GM13977 (cell line): ENCODE measurements at regions not wholly inside any gene's neighbourhood (a gene's known extent, or its start where the extent isn't known, plus 50 kb on each side); places are given as distances from the start of the nearest gene placed in this dataset.
"Not testable (repeated sequence)": the region's sequence is repeated elsewhere in the genome, so short reads cannot be mapped to it uniquely, and the experiment has no call there.

ENCODE experiments used
- DNase-seq: peaks from one replicate; pipeline ENCODE4 v3.0.0; 2012; ENCODE audit warnings: low spot score
- in situ Hi-C: fragments of 300-500 bp; cut with MboI; formaldehyde crosslinking; loops from one replicate; pipeline ENCODE4 v1.12.0; 2022; ENCODE audit warnings: low sequenced_read_pairs, low pct_unique_long_range_greater_than_20kb, mixed read lengths, inconsistent platforms; ENCODE audit not compliant: unreplicated experiment
- TF ChIP-seq, protein P1 (sequence below): IDR thresholded peaks from 2 replicates; pipeline ENCODE4 v1.5.1; 2012; ENCODE audit warnings: mild to moderate bottlenecking, control low read depth; ENCODE audit not compliant: insufficient read depth; ENCODE audit errors: extremely low read depth, missing control alignments

DNA sequence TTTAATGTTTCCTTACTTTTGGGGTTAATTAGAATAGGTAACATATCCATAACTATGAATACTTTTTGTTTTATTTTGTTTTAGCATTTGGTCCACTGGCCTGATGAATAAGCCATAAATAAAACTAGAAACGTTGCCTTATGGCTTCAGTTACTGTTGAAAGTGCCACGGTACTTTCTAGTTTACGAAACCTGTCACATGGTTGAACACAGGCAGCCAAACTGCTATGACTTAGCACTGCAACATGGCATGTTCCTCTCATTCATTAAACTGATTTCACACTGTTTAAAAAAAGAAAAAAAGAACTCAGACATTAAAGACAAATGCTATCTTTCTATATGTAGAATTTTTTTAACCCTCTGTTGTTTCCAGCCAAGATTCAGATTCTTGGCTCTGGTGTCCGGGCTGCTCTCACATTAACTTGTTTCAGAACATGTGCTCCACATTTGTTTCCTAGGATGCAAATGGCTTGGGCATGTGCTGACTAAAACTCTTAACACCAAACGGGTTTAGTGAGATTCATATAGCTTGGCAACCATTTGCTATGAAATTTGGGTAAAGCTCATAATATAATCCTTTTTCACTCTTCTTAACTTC, 323.9 kb upstream of the RND3 start:
- TF ChIP-seq, protein P1, sequence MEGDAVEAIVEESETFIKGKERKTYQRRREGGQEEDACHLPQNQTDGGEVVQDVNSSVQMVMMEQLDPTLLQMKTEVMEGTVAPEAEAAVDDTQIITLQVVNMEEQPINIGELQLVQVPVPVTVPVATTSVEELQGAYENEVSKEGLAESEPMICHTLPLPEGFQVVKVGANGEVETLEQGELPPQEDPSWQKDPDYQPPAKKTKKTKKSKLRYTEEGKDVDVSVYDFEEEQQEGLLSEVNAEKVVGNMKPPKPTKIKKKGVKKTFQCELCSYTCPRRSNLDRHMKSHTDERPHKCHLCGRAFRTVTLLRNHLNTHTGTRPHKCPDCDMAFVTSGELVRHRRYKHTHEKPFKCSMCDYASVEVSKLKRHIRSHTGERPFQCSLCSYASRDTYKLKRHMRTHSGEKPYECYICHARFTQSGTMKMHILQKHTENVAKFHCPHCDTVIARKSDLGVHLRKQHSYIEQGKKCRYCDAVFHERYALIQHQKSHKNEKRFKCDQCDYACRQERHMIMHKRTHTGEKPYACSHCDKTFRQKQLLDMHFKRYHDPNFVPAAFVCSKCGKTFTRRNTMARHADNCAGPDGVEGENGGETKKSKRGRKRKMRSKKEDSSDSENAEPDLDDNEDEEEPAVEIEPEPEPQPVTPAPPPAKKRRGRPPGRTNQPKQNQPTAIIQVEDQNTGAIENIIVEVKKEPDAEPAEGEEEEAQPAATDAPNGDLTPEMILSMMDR: no peak
- DNase-seq: no peak
- in situ Hi-C loops: no loop called here

- DNase-seq: no peak
- in situ Hi-C loops: no loop called here
- TF ChIP-seq, protein P1: no peak
Measured at GRCh38 chr2:150809103-150809502, 321.6 kb upstream of the RND3 start.

DNA sequence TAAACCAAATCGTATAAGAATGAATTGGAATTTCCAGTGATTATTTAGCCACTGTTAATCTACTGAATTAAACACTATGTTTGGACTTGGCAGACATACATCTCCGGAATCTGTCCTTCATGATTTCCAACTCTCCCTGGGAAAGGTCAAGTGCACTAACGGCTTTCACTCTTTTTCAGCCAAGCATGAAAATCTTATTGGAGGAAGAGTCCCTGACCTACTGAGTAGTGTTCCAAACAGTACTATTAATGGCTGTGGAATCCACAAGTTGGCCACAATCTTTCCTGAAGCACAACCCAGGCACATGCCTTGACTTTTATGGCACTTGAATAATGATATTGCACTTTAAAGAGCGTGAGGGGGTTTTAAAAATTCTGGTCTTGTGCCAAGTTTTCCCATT, 318.9 kb upstream of the RND3 start:
- TF ChIP-seq, protein P1: no peak
- in situ Hi-C loops: no loop called here
- DNase-seq: no peak

DNA sequence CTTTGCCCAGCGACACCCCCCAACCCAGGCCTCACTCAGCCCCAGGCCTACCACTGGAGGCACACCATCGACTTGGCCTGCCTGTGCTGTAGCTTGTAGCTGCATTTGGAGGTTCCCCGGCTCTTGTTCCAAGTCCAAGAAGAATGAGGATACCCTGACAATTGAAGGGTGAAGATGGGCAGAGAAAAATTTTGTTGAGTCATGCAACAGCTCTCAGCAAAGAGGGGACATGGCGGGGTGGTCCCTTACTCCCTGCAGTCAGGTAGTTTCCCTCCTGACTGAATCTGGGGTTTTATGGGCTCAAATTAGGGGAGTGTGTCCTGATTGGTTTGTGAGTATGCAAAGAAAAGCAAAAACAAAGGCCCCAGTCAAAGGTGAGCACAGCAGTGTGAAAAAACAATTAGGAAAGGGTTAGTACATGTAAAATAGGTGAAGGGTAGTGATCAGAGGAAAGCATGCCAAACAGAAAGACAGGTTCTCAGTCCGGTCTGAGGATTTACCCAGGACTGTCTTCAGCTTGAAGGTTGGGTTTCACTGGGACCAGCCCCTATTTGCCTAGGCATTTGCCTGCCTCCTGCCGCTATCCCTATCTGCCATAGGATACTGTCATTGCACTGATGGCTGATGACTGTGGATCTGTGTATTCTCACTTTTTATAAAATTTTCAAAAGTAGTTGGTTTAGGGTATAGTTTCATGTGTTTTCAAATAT, 316.4 kb upstream of the RND3 start:
- in situ Hi-C loops: no loop called here
- DNase-seq: no peak
- TF ChIP-seq, protein P1: no peak

DNA sequence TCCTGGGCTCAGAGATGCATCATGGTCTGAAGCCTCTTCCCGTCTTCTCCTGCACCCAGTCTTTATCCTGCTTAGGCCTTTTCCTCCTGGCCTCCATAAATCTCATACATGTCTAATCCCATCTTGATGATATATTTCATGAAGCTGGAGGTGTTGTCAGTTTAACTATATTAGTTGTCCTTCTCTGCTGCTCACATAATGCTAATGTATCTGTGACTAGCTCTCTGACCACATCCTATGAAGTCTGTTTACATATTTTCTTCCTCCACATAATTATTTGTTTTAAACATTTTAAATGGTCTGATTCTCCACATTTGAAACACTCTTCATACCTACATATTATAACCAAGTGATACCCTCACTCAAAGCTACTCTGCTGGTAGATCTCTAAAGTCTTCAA, 315.2 kb upstream of the RND3 start:
- in situ Hi-C loops: no loop called here
- DNase-seq: no peak
- TF ChIP-seq, protein P1: no peak

- DNase-seq, in situ Hi-C loops: not testable (repeated sequence)
Measured at GRCh38 chr2:150796236-150796635, 308.8 kb upstream of the RND3 start.

DNA sequence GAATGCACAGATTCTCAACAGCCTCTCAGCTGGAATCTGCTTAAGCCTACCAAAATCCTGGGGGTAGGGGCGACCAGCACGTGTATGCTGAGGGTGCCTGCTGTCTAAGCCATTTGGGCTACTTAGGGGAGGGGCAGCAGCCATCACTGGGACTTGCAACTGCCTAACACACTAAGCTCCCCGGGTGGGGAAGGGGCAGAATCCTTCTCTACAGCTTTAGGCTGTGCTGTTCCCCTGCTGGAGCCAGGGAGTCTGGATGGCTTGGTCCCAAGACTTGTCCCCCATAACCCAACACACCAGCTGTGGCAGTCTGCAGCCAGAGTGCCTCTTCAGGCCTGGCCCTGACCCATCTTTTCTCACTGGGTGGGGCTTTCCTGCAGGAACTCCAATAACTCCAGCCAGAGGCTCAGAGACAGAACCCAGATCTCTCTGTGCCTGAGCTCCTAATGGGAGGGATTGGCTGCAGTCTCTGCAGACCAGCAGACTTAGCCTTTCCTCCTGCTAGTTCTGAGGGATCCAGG, 305.4 kb upstream of the RND3 start:
- no peak for DNase-seq
- TF ChIP-seq, protein P1: no peak
- in situ Hi-C loops: no loop called here
